WTC11 (cell line): ENCODE measurements at regions not wholly inside any gene's neighbourhood (a gene's known extent, or its start where the extent isn't known, plus 50 kb on each side); places are given as distances from the start of the nearest gene placed in this dataset.

Experiments used
- ATAC-seq: fragments of 200-7000 bp; cut with Tn5 transposase; 2 replicates; pipeline ENCODE4 v1.10.0; 2021; ENCODE audit warnings: mild to moderate bottlenecking, moderate library complexity
- CTCF ChIA-PET: fragments of 300-600 bp; sonication (Branson Sonifier 250); formaldehyde crosslinking; loops from one replicate; lab custom pipeline; 2021; ENCODE audit warnings: antibody characterized with exemption; lab: Charles Lee
- POLR2A ChIA-PET: fragments of 350-600 bp; sonication (Branson Sonifier 250); formaldehyde crosslinking; loops from one replicate; lab custom pipeline; 2021; ENCODE audit warnings: antibody characterized with exemption; lab: Charles Lee
- DNase-seq: peaks from one replicate; pipeline ENCODE4 v3.0.0; 2021; ENCODE audit warnings: low spot score
- H3K27ac Mint-ChIP-seq: 2 replicates; pipeline ENCODE4 v1.8.0; 2021; ENCODE audit warnings: mixed read lengths
- H3K27me3 Mint-ChIP-seq: 2 replicates; pipeline ENCODE4 v1.8.0; 2021; ENCODE audit warnings: low read depth, mild to moderate bottlenecking, moderate library complexity, mixed read lengths
- H3K36me3 Mint-ChIP-seq: 2 replicates; pipeline ENCODE4 v1.8.0; 2021; ENCODE audit warnings: mixed read lengths
- H3K4me1 Mint-ChIP-seq: 2 replicates; pipeline ENCODE4 v1.8.0; 2022; ENCODE audit warnings: mixed read lengths
- H3K4me3 Mint-ChIP-seq: 2 replicates; pipeline ENCODE4 v1.8.0; 2021; ENCODE audit warnings: mild to moderate bottlenecking, moderate library complexity, mixed read lengths
- H3K9me3 Mint-ChIP-seq: 2 replicates; pipeline ENCODE4 v1.8.0; 2021; ENCODE audit warnings: mixed read lengths
- ATF1 ChIP-seq: sonication (generic); formaldehyde crosslinking; IDR thresholded peaks from 2 replicates; pipeline ENCODE4 v1.8.1; 2023; ENCODE audit warnings: mild to moderate bottlenecking, moderate library complexity, missing genetic modification reagents
- ETV6 ChIP-seq: sonication (generic); formaldehyde crosslinking; IDR thresholded peaks from 2 replicates; pipeline ENCODE4 v1.8.1; 2022; ENCODE audit warnings: mild to moderate bottlenecking, missing genetic modification reagents
- FOXJ3 ChIP-seq: sonication (generic); formaldehyde crosslinking; IDR thresholded peaks from 2 replicates; pipeline ENCODE4 v1.9.0; 2021; ENCODE audit warnings: missing genetic modification reagents, mild to moderate bottlenecking, borderline replicate concordance
- GABPB1 ChIP-seq: sonication (generic); formaldehyde crosslinking; IDR thresholded peaks from 2 replicates; pipeline ENCODE4 v1.8.1; 2023; ENCODE audit warnings: mild to moderate bottlenecking, missing genetic modification reagents
- HMGA2 ChIP-seq: fragments of 250-450 bp; sonication (Bioruptor Pico); IDR thresholded peaks from 2 replicates; pipeline ENCODE4 v1.4.0; 2021; ENCODE audit warnings: mild to moderate bottlenecking, moderate library complexity
- MYBL2 ChIP-seq: sonication (generic); formaldehyde crosslinking; IDR thresholded peaks from 2 replicates; pipeline ENCODE4 v1.8.1; 2023; ENCODE audit warnings: mild to moderate bottlenecking, moderate library complexity, missing genetic modification reagents
- NFE2L1 ChIP-seq: sonication (generic); formaldehyde crosslinking; IDR thresholded peaks from 2 replicates; pipeline ENCODE4 v1.8.1; 2023; ENCODE audit warnings: missing genetic modification reagents
- NR1H2 ChIP-seq: sonication (generic); formaldehyde crosslinking; IDR thresholded peaks from 2 replicates; pipeline ENCODE4 v1.9.0; 2021; ENCODE audit warnings: mild to moderate bottlenecking, moderate library complexity, missing genetic modification reagents
- SOX15 ChIP-seq: fragments of 250-450 bp; sonication (Bioruptor Pico); IDR thresholded peaks from 2 replicates; pipeline ENCODE4 v1.9.0; 2021; ENCODE audit warnings: mild to moderate bottlenecking
- ZNF121 ChIP-seq: sonication (generic); formaldehyde crosslinking; IDR thresholded peaks from 2 replicates; pipeline ENCODE4 v1.8.0; 2023; ENCODE audit warnings: missing genetic modification reagents
- ZNF263 ChIP-seq: sonication (generic); formaldehyde crosslinking; IDR thresholded peaks from 2 replicates; pipeline ENCODE4 v1.8.1; 2022; ENCODE audit warnings: low read depth, mild to moderate bottlenecking, moderate library complexity, missing genetic modification reagents
- ZNF317 ChIP-seq: sonication (generic); formaldehyde crosslinking; IDR thresholded peaks from 2 replicates; pipeline ENCODE4 v1.8.1; 2023; ENCODE audit warnings: low read depth, mild to moderate bottlenecking, moderate library complexity, missing genetic modification reagents, borderline replicate concordance
- ZNF423 ChIP-seq: fragments of 250-450 bp; sonication (Bioruptor Pico); IDR thresholded peaks from 2 replicates; pipeline ENCODE4 v2.1.2; 2022; ENCODE audit warnings: mild to moderate bottlenecking, moderate library complexity
- TF ChIP-seq, protein P1 (sequence below): sonication (generic); formaldehyde crosslinking; IDR thresholded peaks from 2 replicates; pipeline ENCODE4 v1.8.1; 2023; ENCODE audit warnings: mild to moderate bottlenecking, missing genetic modification reagents
- TF ChIP-seq, protein P2 (sequence below): fragments of 200-600 bp; IDR thresholded peaks from 2 replicates; pipeline ENCODE4 v1.8.0; 2022; ENCODE audit warnings: antibody characterized with exemption
- TF ChIP-seq, protein P3 (sequence below): fragments of 250-450 bp; sonication (Bioruptor Pico); conservative IDR thresholded peaks from 2 replicates; pipeline ENCODE4 v1.9.0; 2021; ENCODE audit warnings: mild to moderate bottlenecking
- TF ChIP-seq, protein P4 (sequence below): sonication (generic); formaldehyde crosslinking; IDR thresholded peaks from 2 replicates; pipeline ENCODE4 v1.8.0; 2023; ENCODE audit warnings: mild to moderate bottlenecking, missing genetic modification reagents
- TF ChIP-seq, protein P5 (sequence below): fragments of 250-450 bp; sonication (Bioruptor Pico); IDR thresholded peaks from 2 replicates; pipeline ENCODE4 v1.9.0; 2021; ENCODE audit warnings: mild to moderate bottlenecking
- TF ChIP-seq, protein P6 (sequence below): sonication (generic); formaldehyde crosslinking; IDR thresholded peaks from 2 replicates; pipeline ENCODE4 v1.8.1; 2022; ENCODE audit warnings: mild to moderate bottlenecking, moderate library complexity, missing genetic modification reagents

DNA sequence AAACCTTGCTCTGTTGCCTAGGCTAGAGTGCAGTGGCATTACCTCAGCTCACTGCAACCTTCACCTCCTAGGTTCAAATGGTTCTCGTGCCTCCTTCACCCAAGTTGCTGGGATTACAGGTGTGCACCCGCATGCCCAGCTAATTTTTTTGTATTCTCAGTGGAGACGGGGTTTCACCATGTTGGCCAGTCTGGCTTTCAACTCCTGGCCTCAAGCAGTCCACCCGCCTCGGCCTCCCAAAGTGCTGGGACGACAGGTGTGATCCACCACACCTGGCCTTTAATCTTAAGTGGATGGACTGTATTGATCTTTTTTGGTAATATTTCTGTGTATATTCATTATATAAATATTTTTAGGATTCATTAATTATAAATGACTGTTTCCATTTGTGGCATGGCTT is 158.7 kb upstream of the CXorf51A start:
- ATAC-seq, result no peak
- TF ChIP-seq NR1H2 (CRISPR knock-in tag), result no peak
- no peak for TF ChIP-seq ZNF121 (CRISPR knock-in tag)
- TF ChIP-seq, protein P1, sequence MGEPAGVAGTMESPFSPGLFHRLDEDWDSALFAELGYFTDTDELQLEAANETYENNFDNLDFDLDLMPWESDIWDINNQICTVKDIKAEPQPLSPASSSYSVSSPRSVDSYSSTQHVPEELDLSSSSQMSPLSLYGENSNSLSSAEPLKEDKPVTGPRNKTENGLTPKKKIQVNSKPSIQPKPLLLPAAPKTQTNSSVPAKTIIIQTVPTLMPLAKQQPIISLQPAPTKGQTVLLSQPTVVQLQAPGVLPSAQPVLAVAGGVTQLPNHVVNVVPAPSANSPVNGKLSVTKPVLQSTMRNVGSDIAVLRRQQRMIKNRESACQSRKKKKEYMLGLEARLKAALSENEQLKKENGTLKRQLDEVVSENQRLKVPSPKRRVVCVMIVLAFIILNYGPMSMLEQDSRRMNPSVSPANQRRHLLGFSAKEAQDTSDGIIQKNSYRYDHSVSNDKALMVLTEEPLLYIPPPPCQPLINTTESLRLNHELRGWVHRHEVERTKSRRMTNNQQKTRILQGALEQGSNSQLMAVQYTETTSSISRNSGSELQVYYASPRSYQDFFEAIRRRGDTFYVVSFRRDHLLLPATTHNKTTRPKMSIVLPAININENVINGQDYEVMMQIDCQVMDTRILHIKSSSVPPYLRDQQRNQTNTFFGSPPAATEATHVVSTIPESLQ, result no peak
- no peak for TF ChIP-seq ZNF263 (CRISPR knock-in tag)
- no peak for TF ChIP-seq HMGA2 (CRISPR knock-in tag)
- Mint-ChIP-seq H3K36me3 (peaks cover 13% of the 10 kb centered on the region), H3K9me3 (peaks cover 19% of the 10 kb centered on the region), H3K4me1 (no peaks in the 10 kb centered on the region), H3K4me3 (no peak overlapping the region), H3K27me3 (no peaks in the 10 kb centered on the region), H3K27ac (no peak overlapping the region)
- ChIA-PET POLR2A (no interaction called here), CTCF (no interaction called here)
- DNase-seq, result no peak

DNA sequence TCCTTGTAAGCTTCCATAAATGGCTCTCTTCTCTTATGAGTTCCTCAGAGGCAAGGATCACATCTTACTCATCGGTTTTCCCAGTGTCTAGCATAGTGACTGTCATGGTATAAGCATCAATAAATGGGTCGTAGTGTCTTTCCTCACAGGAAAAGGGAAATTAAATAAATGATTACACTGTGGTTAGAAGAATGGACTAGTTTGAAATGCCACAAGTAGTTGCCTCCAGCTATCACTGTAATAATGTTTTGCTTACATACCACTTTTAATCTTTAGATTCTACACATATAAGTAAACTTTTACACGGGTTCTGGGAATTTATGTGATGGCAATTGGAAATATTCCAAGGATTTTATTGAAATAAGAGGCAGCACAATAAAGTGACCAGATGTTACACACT is 152.8 kb upstream of the CXorf51A start:
- POLR2A ChIA-PET, result no interaction called here
- no peak overlapping the region for H3K27ac Mint-ChIP-seq

More for the DNA sequence above, 152.8 kb upstream of the CXorf51A start:
- CTCF ChIA-PET, result no interaction called here
- Mint-ChIP-seq H3K36me3 (peaks cover 23% of the 10 kb centered on the region), H3K27me3 (no peaks in the 10 kb centered on the region), H3K4me1 (no peaks in the 10 kb centered on the region), H3K9me3 (peaks cover 43% of the 10 kb centered on the region), H3K4me3 (no peak overlapping the region)
- TF ChIP-seq, protein P2, sequence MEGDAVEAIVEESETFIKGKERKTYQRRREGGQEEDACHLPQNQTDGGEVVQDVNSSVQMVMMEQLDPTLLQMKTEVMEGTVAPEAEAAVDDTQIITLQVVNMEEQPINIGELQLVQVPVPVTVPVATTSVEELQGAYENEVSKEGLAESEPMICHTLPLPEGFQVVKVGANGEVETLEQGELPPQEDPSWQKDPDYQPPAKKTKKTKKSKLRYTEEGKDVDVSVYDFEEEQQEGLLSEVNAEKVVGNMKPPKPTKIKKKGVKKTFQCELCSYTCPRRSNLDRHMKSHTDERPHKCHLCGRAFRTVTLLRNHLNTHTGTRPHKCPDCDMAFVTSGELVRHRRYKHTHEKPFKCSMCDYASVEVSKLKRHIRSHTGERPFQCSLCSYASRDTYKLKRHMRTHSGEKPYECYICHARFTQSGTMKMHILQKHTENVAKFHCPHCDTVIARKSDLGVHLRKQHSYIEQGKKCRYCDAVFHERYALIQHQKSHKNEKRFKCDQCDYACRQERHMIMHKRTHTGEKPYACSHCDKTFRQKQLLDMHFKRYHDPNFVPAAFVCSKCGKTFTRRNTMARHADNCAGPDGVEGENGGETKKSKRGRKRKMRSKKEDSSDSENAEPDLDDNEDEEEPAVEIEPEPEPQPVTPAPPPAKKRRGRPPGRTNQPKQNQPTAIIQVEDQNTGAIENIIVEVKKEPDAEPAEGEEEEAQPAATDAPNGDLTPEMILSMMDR, result no peak
- no peak for TF ChIP-seq NFE2L1 (CRISPR knock-in tag)
- TF ChIP-seq, protein P3, sequence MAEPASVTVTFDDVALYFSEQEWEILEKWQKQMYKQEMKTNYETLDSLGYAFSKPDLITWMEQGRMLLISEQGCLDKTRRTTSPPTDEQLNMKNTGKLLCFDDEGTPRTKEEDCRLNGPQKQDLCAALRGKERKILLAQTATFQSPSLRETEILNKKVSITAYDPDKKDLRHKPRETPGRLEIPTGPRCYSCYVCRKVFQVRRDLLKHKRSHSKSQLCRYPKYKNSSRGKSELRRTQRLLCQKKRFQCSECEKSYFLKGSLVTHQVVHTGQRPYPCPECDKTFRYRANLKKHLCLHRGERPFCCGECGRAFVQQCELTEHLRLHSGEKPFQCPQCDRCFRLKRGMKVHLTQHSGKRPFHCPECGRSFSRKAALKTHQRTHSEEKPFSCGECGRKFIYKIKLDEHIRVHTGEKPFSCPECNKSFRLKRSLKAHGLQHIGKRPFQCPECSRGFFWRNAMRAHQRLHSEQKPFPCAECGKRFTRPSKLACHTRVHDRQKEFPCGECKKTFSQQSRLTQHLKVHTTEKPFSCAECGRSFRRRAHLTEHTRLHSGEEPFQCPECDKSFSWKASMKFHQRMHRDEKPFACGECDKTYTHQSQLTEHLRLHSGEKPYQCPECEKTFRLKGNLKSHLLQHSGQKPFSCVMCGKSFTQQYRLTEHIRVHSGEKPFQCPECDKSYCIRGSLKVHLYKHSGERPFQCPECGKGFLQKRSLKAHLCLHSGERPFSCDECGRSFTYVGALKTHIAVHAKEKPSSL (CRISPR knock-in tag), result no peak
- TF ChIP-seq FOXJ3 (CRISPR knock-in tag), result no peak
- no peak for TF ChIP-seq MYBL2
- TF ChIP-seq ZNF121 (CRISPR knock-in tag), result no peak
- TF ChIP-seq ETV6, result no peak
- TF ChIP-seq, protein P4, sequence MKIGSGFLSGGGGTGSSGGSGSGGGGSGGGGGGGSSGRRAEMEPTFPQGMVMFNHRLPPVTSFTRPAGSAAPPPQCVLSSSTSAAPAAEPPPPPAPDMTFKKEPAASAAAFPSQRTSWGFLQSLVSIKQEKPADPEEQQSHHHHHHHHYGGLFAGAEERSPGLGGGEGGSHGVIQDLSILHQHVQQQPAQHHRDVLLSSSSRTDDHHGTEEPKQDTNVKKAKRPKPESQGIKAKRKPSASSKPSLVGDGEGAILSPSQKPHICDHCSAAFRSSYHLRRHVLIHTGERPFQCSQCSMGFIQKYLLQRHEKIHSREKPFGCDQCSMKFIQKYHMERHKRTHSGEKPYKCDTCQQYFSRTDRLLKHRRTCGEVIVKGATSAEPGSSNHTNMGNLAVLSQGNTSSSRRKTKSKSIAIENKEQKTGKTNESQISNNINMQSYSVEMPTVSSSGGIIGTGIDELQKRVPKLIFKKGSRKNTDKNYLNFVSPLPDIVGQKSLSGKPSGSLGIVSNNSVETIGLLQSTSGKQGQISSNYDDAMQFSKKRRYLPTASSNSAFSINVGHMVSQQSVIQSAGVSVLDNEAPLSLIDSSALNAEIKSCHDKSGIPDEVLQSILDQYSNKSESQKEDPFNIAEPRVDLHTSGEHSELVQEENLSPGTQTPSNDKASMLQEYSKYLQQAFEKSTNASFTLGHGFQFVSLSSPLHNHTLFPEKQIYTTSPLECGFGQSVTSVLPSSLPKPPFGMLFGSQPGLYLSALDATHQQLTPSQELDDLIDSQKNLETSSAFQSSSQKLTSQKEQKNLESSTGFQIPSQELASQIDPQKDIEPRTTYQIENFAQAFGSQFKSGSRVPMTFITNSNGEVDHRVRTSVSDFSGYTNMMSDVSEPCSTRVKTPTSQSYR (CRISPR knock-in tag), result no peak
- no peak for TF ChIP-seq ZNF423 (CRISPR knock-in tag)
- no peak for TF ChIP-seq ZNF317 (CRISPR knock-in tag)
- no peak for TF ChIP-seq SOX15 (CRISPR knock-in tag)
- TF ChIP-seq, protein P5, sequence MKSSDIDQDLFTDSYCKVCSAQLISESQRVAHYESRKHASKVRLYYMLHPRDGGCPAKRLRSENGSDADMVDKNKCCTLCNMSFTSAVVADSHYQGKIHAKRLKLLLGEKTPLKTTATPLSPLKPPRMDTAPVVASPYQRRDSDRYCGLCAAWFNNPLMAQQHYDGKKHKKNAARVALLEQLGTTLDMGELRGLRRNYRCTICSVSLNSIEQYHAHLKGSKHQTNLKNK (CRISPR knock-in tag), result no peak
- no peak for TF ChIP-seq GABPB1
- TF ChIP-seq ATF1 (CRISPR knock-in tag), result no peak
- TF ChIP-seq, protein P6, sequence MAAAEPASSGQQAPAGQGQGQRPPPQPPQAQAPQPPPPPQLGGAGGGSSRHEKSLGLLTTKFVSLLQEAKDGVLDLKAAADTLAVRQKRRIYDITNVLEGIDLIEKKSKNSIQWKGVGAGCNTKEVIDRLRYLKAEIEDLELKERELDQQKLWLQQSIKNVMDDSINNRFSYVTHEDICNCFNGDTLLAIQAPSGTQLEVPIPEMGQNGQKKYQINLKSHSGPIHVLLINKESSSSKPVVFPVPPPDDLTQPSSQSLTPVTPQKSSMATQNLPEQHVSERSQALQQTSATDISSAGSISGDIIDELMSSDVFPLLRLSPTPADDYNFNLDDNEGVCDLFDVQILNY (CRISPR knock-in tag), result no peak
- DNase-seq, result no peak
- no peak for ATAC-seq
